GM23338 (cell line): ENCODE measurements at regions not wholly inside any gene's neighbourhood (a gene's known extent, or its start where the extent isn't known, plus 50 kb on each side); places are given as distances from the start of the nearest gene placed in this dataset.

Experiments
- ATAC-seq: fragments of 200-7000 bp; cut with Tn5 transposase; 3 replicates; pipeline ENCODE4 v1.9.1; 2020
- DNase-seq: peaks from one replicate; pipeline ENCODE4 v3.0.0-alpha.2; 2015; ENCODE audit warnings: low spot score
- H2AFZ ChIP-seq: fragments of 200-600 bp; sonication (generic); 2 replicates; pipeline ENCODE4 v1.8.0; 2016; ENCODE audit warnings: antibody characterized with exemption, mild to moderate bottlenecking, moderate library complexity
- H3F3A ChIP-seq: fragments of 200-600 bp; sonication (generic); replicated peaks from 2 replicates; pipeline ENCODE4 v1.8.0; 2017; ENCODE audit warnings: antibody characterized with exemption, mixed run types, low read depth
- H3K27ac ChIP-seq: fragments of 200-600 bp; sonication (generic); 2 replicates; pipeline ENCODE4 v1.6.1; 2016; ENCODE audit warnings: low read depth
- H3K27me3 ChIP-seq: fragments of 200-600 bp; sonication (generic); 2 replicates; pipeline ENCODE4 v1.8.0; 2016; ENCODE audit warnings: mild to moderate bottlenecking, mixed run types, moderate library complexity; ENCODE audit not compliant: insufficient read depth
- H3K36me3 ChIP-seq: fragments of 200-600 bp; sonication (generic); 2 replicates; pipeline ENCODE4 v1.8.0; 2016; ENCODE audit warnings: mild to moderate bottlenecking; ENCODE audit not compliant: insufficient read depth
- H3K4me1 ChIP-seq: fragments of 200-600 bp; sonication (generic); 2 replicates; pipeline ENCODE4 v1.8.0; 2016; ENCODE audit warnings: mild to moderate bottlenecking, moderate library complexity; ENCODE audit not compliant: insufficient read depth
- H3K4me2 ChIP-seq: fragments of 200-600 bp; sonication (generic); 2 replicates; pipeline ENCODE4 v1.7.1; 2017; ENCODE audit warnings: mixed run types
- H3K4me3 ChIP-seq: fragments of 200-600 bp; sonication (generic); 2 replicates; pipeline ENCODE4 v1.6.1; 2016; ENCODE audit warnings: mixed run types
- H3K79me2 ChIP-seq: fragments of 200-600 bp; sonication (generic); replicated peaks from 2 replicates; pipeline ENCODE4 v1.8.0; 2017; ENCODE audit warnings: mild to moderate bottlenecking; ENCODE audit not compliant: insufficient read depth
- H3K9me2 ChIP-seq: fragments of 200-600 bp; sonication (generic); 2 replicates; pipeline ENCODE4 v1.8.0; 2017; ENCODE audit not compliant: insufficient read depth
- H4K20me1 ChIP-seq: fragments of 200-600 bp; sonication (generic); replicated peaks from 2 replicates; pipeline ENCODE4 v1.8.0; 2017; ENCODE audit warnings: mild to moderate bottlenecking; ENCODE audit not compliant: insufficient read depth
- H3K27ac Mint-ChIP-seq: 2 replicates; pipeline ENCODE4 v1.8.0; 2020; ENCODE audit warnings: inconsistent platforms, mild to moderate bottlenecking, moderate library complexity, mixed read lengths
- H3K27me3 Mint-ChIP-seq: 3 replicates; pipeline ENCODE4 v1.8.0; 2022; ENCODE audit warnings: low read depth, mild to moderate bottlenecking, moderate library complexity, mixed read lengths, inconsistent platforms; ENCODE audit not compliant: insufficient read depth, poor library complexity
- H3K36me3 Mint-ChIP-seq: 3 replicates; pipeline ENCODE4 v1.8.0; 2021; ENCODE audit warnings: low read depth, mild to moderate bottlenecking, inconsistent platforms, moderate library complexity, mixed read lengths
- H3K4me1 Mint-ChIP-seq: 3 replicates; pipeline ENCODE4 v1.8.0; 2020; ENCODE audit warnings: mild to moderate bottlenecking, inconsistent platforms, mixed read lengths
- H3K4me3 Mint-ChIP-seq: 3 replicates; pipeline ENCODE4 v1.8.0; 2021; ENCODE audit warnings: moderate library complexity, mild to moderate bottlenecking, inconsistent platforms, mixed read lengths
- H3K9me3 Mint-ChIP-seq: 3 replicates; pipeline ENCODE4 v1.8.0; 2020; ENCODE audit warnings: moderate library complexity, mild to moderate bottlenecking, inconsistent platforms, mixed read lengths
- ETS1 ChIP-seq: IDR thresholded peaks from 2 replicates; pipeline ENCODE4 v1.6.1; 2016; ENCODE audit warnings: antibody characterized with exemption
- EZH2phosphoT487 ChIP-seq: fragments of 200-600 bp; sonication (generic); IDR thresholded peaks from one replicate; pipeline ENCODE4 v1.8.1; 2018; ENCODE audit warnings: antibody characterized with exemption; ENCODE audit not compliant: unreplicated experiment
- STAT1 ChIP-seq: IDR thresholded peaks from one replicate; pipeline ENCODE4 v1.6.1; 2016; ENCODE audit warnings: antibody characterized with exemption; ENCODE audit not compliant: unreplicated experiment
- TF ChIP-seq, protein P1 (sequence below): IDR thresholded peaks from one replicate; pipeline ENCODE4 v1.6.1; 2018; ENCODE audit warnings: antibody characterized with exemption; ENCODE audit not compliant: unreplicated experiment
- TF ChIP-seq, protein P2 (sequence below), 2 experiments: fragments of 200-600 bp in 1 of 2; sonication (generic) in 1 of 2; conservative IDR thresholded peaks; 2 replicates each; pipeline versions ENCODE4 v1.5.1 to v1.6.1; 2016 to 2017; ENCODE audit warnings: antibody characterized with exemption in 2 of 2, low read depth in 2 of 2, mild to moderate bottlenecking in 2 of 2, moderate library complexity in 1 of 2

DNA sequence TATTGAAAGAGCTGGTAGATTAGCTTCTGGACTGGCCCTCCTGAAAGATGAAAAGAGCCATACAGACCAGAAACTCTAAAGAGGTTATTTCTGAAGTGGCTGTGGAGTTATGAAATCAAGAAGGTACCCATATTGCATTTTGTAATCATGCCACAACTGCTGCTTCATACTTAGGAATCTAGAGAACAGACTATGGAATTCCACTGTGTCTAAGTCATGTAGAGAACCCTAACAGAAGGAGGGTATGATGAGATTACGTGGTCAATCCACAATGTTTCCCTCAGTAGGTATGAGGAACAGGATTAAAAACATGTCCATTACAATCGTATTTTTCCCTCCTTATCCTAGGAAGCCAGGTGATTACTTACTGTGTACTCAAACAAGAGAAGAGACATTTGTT lies 708.8 kb downstream of the RERGL start:
- H3K27me3 Mint-ChIP-seq: no peaks in the 10 kb centered on the region

More for the DNA sequence above, 708.8 kb downstream of the RERGL start:
- Histone ChIP-seq H3K4me3 (no peak overlapping the region), H4K20me1 (no peaks in the 10 kb centered on the region), H2AFZ (no peak overlapping the region; the same call in 1 of the 2 replicates), H3K27me3 (no peaks in the 10 kb centered on the region), H3K27ac (no peak overlapping the region), H3F3A (no peaks in the 10 kb centered on the region), H3K9me2 (0 out of 2 replicates have a peak, but pooled peaks cover 6% of the 10 kb centered on the region), H3K4me2 (no peak overlapping the region), H3K4me1 (no peaks in the 10 kb centered on the region), H3K36me3 (no peaks in the 10 kb centered on the region; the same call in 1 of the 2 replicates), H3K79me2 (no peaks in the 10 kb centered on the region)
- no peaks in the 10 kb centered on the region for H3K4me1 Mint-ChIP-seq
- H3K4me3 Mint-ChIP-seq: no peak overlapping the region
- no peak for TF ChIP-seq ETS1
- TF ChIP-seq, protein P1, sequence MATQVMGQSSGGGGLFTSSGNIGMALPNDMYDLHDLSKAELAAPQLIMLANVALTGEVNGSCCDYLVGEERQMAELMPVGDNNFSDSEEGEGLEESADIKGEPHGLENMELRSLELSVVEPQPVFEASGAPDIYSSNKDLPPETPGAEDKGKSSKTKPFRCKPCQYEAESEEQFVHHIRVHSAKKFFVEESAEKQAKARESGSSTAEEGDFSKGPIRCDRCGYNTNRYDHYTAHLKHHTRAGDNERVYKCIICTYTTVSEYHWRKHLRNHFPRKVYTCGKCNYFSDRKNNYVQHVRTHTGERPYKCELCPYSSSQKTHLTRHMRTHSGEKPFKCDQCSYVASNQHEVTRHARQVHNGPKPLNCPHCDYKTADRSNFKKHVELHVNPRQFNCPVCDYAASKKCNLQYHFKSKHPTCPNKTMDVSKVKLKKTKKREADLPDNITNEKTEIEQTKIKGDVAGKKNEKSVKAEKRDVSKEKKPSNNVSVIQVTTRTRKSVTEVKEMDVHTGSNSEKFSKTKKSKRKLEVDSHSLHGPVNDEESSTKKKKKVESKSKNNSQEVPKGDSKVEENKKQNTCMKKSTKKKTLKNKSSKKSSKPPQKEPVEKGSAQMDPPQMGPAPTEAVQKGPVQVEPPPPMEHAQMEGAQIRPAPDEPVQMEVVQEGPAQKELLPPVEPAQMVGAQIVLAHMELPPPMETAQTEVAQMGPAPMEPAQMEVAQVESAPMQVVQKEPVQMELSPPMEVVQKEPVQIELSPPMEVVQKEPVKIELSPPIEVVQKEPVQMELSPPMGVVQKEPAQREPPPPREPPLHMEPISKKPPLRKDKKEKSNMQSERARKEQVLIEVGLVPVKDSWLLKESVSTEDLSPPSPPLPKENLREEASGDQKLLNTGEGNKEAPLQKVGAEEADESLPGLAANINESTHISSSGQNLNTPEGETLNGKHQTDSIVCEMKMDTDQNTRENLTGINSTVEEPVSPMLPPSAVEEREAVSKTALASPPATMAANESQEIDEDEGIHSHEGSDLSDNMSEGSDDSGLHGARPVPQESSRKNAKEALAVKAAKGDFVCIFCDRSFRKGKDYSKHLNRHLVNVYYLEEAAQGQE: no peak
- TF ChIP-seq STAT1: no peak
- TF ChIP-seq EZH2phosphoT487: no peak
- TF ChIP-seq, protein P2, sequence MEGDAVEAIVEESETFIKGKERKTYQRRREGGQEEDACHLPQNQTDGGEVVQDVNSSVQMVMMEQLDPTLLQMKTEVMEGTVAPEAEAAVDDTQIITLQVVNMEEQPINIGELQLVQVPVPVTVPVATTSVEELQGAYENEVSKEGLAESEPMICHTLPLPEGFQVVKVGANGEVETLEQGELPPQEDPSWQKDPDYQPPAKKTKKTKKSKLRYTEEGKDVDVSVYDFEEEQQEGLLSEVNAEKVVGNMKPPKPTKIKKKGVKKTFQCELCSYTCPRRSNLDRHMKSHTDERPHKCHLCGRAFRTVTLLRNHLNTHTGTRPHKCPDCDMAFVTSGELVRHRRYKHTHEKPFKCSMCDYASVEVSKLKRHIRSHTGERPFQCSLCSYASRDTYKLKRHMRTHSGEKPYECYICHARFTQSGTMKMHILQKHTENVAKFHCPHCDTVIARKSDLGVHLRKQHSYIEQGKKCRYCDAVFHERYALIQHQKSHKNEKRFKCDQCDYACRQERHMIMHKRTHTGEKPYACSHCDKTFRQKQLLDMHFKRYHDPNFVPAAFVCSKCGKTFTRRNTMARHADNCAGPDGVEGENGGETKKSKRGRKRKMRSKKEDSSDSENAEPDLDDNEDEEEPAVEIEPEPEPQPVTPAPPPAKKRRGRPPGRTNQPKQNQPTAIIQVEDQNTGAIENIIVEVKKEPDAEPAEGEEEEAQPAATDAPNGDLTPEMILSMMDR (conservative IDR thresholded peaks at IDR 0.05; ENCODE audit: low read depth in 2 of 2): no peak
- no peak for DNase-seq
- no peak overlapping the region for H3K27ac Mint-ChIP-seq
- ATAC-seq: no peak
- H3K36me3 Mint-ChIP-seq: no peaks in the 10 kb centered on the region
- no peaks in the 10 kb centered on the region; the same call in 2 of the 3 replicates for H3K9me3 Mint-ChIP-seq
